ENCODE measurements at regions not wholly inside any gene's neighbourhood (a gene's known extent, or its start where the extent isn't known, plus 50 kb on each side); places are given as distances from the start of the nearest gene placed in this dataset.
"Not testable (repeated sequence)": the region's sequence is repeated elsewhere in the genome, so short reads cannot be mapped to it uniquely, and the experiment has no call there.

- no peak for DNase-seq (ENCODE audit: low read depth in 4 of 4, low spot score in 3 of 4)
These were observed 481.8 kb downstream of the USP25 start for GRCh38 chr21:16211339-16212303.

- DNase-seq (ENCODE audit: low read depth in 4 of 4, low spot score in 3 of 4): no peak
These were observed 483.7 kb downstream of the USP25 start for GRCh38 chr21:16213518-16213917.

- DNase-seq (ENCODE audit: low read depth in 4 of 4, low spot score in 3 of 4): no peak
These were observed 485.4 kb downstream of the USP25 start for GRCh38 chr21:16215193-16215592.

- DNase-seq (ENCODE audit: low read depth in 4 of 4, low spot score in 3 of 4): no peak
These were observed 485.9 kb downstream of the USP25 start for GRCh38 chr21:16215663-16216183.

GRCh38 chr21:16216288-16216962, 486.6 kb downstream of the USP25 start:
- DNase-seq (ENCODE audit: low read depth in 4 of 4, low spot score in 3 of 4): no peak

- DNase-seq (ENCODE audit: low read depth in 4 of 4, low spot score in 3 of 4): no peak
These were observed 489.0 kb downstream of the USP25 start for GRCh38 chr21:16218682-16219343.

GRCh38 chr21:16224756-16225155, 495.0 kb downstream of the USP25 start:
- DNase-seq (ENCODE audit: low read depth in 4 of 4, low spot score in 3 of 4): not testable (repeated sequence)

GRCh38 chr21:16239659-16240265, 510.0 kb downstream of the USP25 start:
- DNase-seq (ENCODE audit: low read depth in 4 of 4, low spot score in 3 of 4): no peak

- DNase-seq (ENCODE audit: low read depth in 4 of 4, low spot score in 3 of 4): no peak
These were observed 511.2 kb downstream of the USP25 start for GRCh38 chr21:16241016-16241415.

- DNase-seq (ENCODE audit: low read depth in 4 of 4, low spot score in 3 of 4): no peak
These were observed 511.7 kb downstream of the USP25 start for GRCh38 chr21:16241479-16241963.

- no peak for DNase-seq (ENCODE audit: low read depth in 4 of 4, low spot score in 3 of 4)
These were observed 513.6 kb downstream of the USP25 start for GRCh38 chr21:16243396-16243795.

GRCh38 chr21:16248705-16249104, 518.9 kb downstream of the USP25 start:
- DNase-seq (ENCODE audit: low read depth in 4 of 4, low spot score in 3 of 4): no peak

- no peak for DNase-seq (ENCODE audit: low read depth in 4 of 4, low spot score in 3 of 4)
These were observed 520.5 kb downstream of the USP25 start for GRCh38 chr21:16250273-16250672.

GRCh38 chr21:16258844-16259611, 529.2 kb downstream of the USP25 start:
- DNase-seq (ENCODE audit: low read depth in 4 of 4, low spot score in 3 of 4): no peak

- no peak for DNase-seq (ENCODE audit: low read depth in 4 of 4, low spot score in 3 of 4)
These were observed 532.3 kb downstream of the USP25 start for GRCh38 chr21:16262091-16262490.

GRCh38 chr21:16264319-16264718, 534.5 kb downstream of the USP25 start:
- no peak for DNase-seq (ENCODE audit: low read depth in 4 of 4, low spot score in 3 of 4)

- DNase-seq (ENCODE audit: low read depth in 4 of 4, low spot score in 3 of 4): no peak
These were observed 539.7 kb downstream of the USP25 start for GRCh38 chr21:16269476-16269875.

- DNase-seq (ENCODE audit: low read depth in 4 of 4, low spot score in 3 of 4): peak in 2 of 4 donors; percentile 20 to 52
These were observed 550.2 kb downstream of the USP25 start for GRCh38 chr21:16279731-16280581.

- DNase-seq (ENCODE audit: low read depth in 4 of 4, low spot score in 3 of 4): peak in 1 of 4 donors; percentile 23
These were observed 550.9 kb downstream of the USP25 start for GRCh38 chr21:16280686-16281091.
